ENCODE measurements at regions not wholly inside any gene's neighbourhood (a gene's known extent, or its start where the extent isn't known, plus 50 kb on each side); places are given as distances from the start of the nearest gene placed in this dataset.

DNA sequence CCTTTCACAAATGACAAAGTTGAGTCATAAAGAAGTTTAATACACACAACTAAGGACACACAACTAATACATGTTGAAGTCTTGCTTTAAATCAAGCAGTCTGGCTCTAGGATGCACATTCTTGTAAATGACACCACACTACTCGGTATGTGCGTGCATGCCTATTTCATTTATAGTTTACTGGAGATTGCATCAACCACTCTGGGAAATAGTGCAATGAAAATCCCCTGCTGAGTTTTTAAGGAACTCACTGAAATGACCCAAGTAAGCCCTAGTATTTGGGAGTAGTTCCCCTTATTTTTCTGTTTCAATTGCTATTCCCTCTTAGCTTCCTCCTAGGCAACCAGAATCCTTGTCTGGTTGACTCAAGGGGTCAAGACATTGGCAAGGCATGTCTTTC lies 160.2 kb upstream of the LARGE1 start:
- no peak overlapping the region for H3K27ac Mint-ChIP-seq
- DNase-seq, result no peak
- H3K27me3 Mint-ChIP-seq, result peaks cover 2% of the 10 kb centered on the region
- no peaks in the 10 kb centered on the region for H3K4me1 Mint-ChIP-seq (ENCODE audit: low read depth)
- no peak overlapping the region for H3K4me3 Mint-ChIP-seq
- peaks cover 2% of the 10 kb centered on the region for H3K9me3 Mint-ChIP-seq
- no peaks in the 10 kb centered on the region for H3K36me3 Mint-ChIP-seq (ENCODE audit: low read depth)

DNA sequence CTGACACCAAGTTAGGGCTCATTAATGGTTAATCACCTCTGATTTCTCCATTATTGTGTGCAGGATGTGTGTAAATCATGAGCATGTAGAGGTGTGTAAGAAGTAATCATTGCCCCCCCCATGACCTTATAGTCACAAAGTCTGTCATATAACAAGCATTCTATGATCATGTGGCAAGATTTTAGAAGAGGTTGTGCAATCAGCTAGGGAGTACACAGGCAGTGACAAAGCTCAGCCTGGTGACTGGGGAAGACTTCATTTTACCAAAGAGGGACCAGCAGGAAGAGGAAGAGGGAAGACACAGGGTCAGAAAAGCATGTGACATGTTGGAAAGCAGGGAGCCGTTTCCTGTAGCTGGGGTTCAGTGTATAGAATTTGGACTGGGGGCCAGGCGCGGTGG lies 176.5 kb upstream of the LARGE1 start:
- Mint-ChIP-seq H3K4me1 (ENCODE audit: low read depth) (no peaks in the 10 kb centered on the region), H3K9me3 (peaks cover 15% of the 10 kb centered on the region)

GRCh38 chr22:34099278-34099677 lies 179.0 kb upstream of the LARGE1 start:
- Mint-ChIP-seq H3K4me3 (no peak overlapping the region), H3K9me3 (peaks cover 14% of the 10 kb centered on the region), H3K4me1 (ENCODE audit: low read depth) (no peaks in the 10 kb centered on the region), H3K27me3 (no peaks in the 10 kb centered on the region), H3K36me3 (ENCODE audit: low read depth) (no peaks in the 10 kb centered on the region), H3K27ac (no peak overlapping the region)
- no peak for DNase-seq

More for the DNA sequence above, 176.5 kb upstream of the LARGE1 start:
- Mint-ChIP-seq H3K27me3 (no peaks in the 10 kb centered on the region), H3K27ac (no peak overlapping the region), H3K4me3 (no peak overlapping the region), H3K36me3 (ENCODE audit: low read depth) (no peaks in the 10 kb centered on the region)
- no peak for DNase-seq

DNA sequence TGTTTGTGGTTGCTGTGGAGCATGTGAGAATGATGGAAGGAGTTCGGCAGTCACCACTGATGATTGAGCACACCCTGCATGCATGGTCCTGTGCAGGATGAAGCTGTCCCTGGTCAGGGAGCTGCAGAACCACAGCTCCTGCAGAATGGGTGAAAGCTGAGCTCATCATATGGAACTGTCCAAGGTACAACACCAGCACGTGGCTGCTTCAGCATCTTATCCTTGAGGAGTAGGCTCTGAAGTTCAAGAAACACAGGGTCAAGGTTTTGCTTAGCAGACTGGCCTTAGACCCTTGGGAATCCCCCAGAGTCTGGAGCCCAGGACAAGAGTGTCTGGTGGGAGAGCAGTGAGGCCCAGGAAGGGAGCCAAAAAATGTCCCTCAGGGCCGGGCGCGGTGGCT lies 182.4 kb upstream of the LARGE1 start:
- no peak overlapping the region for H3K4me3 Mint-ChIP-seq
- no peaks in the 10 kb centered on the region for H3K36me3 Mint-ChIP-seq (ENCODE audit: low read depth)
- no peak overlapping the region for H3K27ac Mint-ChIP-seq
- H3K27me3 Mint-ChIP-seq, result no peaks in the 10 kb centered on the region
- H3K9me3 Mint-ChIP-seq, result peaks cover 10% of the 10 kb centered on the region
- H3K4me1 Mint-ChIP-seq (ENCODE audit: low read depth), result no peaks in the 10 kb centered on the region
- DNase-seq, result no peak

GRCh38 chr22:34105461-34106062 lies 185.3 kb upstream of the LARGE1 start:
- H3K4me1 Mint-ChIP-seq (ENCODE audit: low read depth), result no peaks in the 10 kb centered on the region
- no peak for DNase-seq

DNA sequence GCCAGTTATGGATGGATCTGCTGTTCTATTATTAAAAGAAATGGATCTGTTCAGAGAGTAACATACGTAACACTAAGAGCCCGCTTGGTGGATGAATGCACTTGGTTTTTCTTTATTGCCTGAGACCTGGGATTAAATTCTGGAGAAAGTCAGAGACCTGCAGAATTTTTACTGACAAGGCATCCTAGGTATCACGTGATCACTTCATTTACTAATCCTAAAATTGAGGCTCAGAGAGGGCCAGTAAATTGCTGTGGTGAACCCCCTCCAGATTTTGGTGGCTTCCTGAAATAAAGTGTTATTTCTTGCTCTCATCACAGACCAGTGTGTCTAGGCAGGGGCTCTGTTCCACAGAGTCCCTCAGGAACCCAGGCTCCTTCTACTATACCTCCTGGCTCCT lies 187.9 kb upstream of the LARGE1 start:
- Mint-ChIP-seq H3K4me1 (ENCODE audit: low read depth) (no peaks in the 10 kb centered on the region), H3K9me3 (no peaks in the 10 kb centered on the region), H3K27me3 (no peaks in the 10 kb centered on the region), H3K27ac (no peak overlapping the region), H3K4me3 (no peak overlapping the region), H3K36me3 (ENCODE audit: low read depth) (no peaks in the 10 kb centered on the region)
- DNase-seq, result no peak

More at GRCh38 chr22:34105461-34106062, 185.3 kb upstream of the LARGE1 start:
- H3K4me3 Mint-ChIP-seq, result no peak overlapping the region
- no peaks in the 10 kb centered on the region for H3K27me3 Mint-ChIP-seq
- peaks cover 4% of the 10 kb centered on the region for H3K9me3 Mint-ChIP-seq
- H3K36me3 Mint-ChIP-seq (ENCODE audit: low read depth), result no peaks in the 10 kb centered on the region
- no peak overlapping the region for H3K27ac Mint-ChIP-seq

DNA sequence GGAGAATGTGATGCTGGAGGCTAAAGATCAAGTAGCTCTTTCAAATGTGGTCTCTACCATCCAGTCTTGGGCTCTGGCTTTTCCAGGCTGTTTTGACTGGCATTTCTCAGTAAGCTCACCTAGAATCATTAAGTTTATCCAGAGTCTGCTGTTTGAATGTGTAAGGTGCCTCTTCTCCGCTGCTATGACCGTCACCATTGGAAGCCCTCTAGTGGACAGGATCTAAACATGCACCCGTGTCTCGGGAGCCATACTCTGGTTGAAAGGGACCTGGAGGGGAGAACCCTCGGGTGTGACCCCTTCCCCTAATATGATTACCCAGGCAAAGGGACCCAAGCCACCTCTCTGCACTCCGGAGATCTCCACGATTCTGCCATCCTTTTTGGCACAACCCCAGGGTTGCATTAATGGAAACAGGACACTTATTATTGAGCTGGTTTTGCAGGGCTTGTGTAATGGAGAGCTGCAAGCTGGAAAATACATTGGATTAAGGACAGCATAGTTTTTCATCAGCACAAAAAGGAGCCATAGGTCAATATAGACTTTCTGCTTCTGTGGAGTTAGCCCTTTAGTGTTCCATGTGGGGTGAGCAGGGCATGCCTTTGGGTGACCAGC lies 191.0 kb upstream of the LARGE1 start:
- Mint-ChIP-seq H3K4me1 (ENCODE audit: low read depth) (no peaks in the 10 kb centered on the region), H3K27me3 (no peaks in the 10 kb centered on the region), H3K4me3 (no peak overlapping the region), H3K27ac (no peak overlapping the region), H3K9me3 (no peaks in the 10 kb centered on the region), H3K36me3 (ENCODE audit: low read depth) (no peaks in the 10 kb centered on the region)
- DNase-seq, result no peak

DNA sequence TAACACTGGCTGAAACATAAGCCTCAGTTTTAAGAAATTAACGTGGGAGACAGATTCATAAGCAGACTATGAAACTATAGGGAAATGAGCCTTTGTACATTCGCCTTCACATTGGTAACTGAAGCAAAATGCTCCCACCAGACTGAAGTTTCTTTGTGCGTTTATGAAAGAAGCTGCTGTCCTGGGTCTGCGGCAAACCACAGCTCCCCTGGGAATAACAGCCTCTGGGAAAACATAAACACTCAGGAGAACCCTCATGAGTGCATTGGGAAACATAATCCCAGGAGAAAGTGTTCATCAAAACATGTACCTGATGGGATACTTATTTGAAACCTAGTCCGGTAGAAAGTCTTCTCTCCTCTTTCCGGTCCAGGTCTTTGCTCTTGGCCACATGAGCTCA lies 193.1 kb upstream of the LARGE1 start:
- Mint-ChIP-seq H3K4me1 (ENCODE audit: low read depth) (no peaks in the 10 kb centered on the region), H3K36me3 (ENCODE audit: low read depth) (no peaks in the 10 kb centered on the region), H3K27ac (no peak overlapping the region), H3K27me3 (no peaks in the 10 kb centered on the region), H3K9me3 (peaks cover 4% of the 10 kb centered on the region), H3K4me3 (no peak overlapping the region)
- no peak for DNase-seq

DNA sequence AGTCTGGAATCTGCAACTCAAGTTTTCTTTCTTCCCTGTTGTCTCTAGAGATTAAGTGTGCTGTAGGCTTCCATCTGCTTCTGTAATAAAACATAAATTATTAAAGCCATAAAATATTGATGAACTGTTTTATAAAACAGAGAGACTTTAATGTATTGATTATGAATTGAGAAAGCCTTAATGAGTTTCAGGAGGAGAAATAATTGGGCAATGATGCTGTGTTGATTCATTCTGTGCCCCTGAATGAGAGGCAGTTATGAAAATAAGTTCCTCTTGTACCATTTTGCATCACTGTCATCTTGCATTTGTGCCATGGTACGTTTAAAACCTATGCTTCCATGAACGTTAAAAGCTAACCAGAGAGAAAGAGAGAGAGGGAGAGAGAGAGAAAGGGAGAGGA lies 194.1 kb upstream of the LARGE1 start:
- H3K27me3 Mint-ChIP-seq, result no peaks in the 10 kb centered on the region
- no peaks in the 10 kb centered on the region for H3K36me3 Mint-ChIP-seq (ENCODE audit: low read depth)
- no peak for DNase-seq
- H3K4me1 Mint-ChIP-seq (ENCODE audit: low read depth), result no peaks in the 10 kb centered on the region
- peaks cover 4% of the 10 kb centered on the region for H3K9me3 Mint-ChIP-seq
- no peak overlapping the region for H3K27ac Mint-ChIP-seq
- no peak overlapping the region for H3K4me3 Mint-ChIP-seq

DNA sequence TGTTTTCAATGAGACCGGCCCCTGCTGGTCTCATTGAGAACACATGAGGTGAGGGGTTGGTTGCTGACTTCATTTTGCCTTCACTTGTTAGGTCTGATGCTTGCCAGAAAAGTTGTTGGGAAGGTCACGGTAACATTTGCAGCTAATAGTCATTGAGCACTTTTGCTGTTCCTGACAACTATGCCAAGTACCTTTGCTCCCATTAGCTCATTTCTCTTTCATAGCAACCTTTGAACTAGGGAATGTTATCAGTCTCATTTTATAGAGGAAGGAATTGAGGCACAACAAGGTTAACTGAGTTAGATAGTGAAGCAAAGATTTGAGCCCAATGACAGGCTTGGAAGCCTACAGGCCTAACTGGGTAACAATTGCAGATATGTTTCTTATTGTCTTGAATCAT lies 195.4 kb upstream of the LARGE1 start:
- Mint-ChIP-seq H3K4me1 (ENCODE audit: low read depth) (no peaks in the 10 kb centered on the region), H3K36me3 (ENCODE audit: low read depth) (no peaks in the 10 kb centered on the region), H3K9me3 (peaks cover 4% of the 10 kb centered on the region), H3K4me3 (no peak overlapping the region), H3K27ac (no peak overlapping the region), H3K27me3 (no peaks in the 10 kb centered on the region)
- DNase-seq, result no peak

DNA sequence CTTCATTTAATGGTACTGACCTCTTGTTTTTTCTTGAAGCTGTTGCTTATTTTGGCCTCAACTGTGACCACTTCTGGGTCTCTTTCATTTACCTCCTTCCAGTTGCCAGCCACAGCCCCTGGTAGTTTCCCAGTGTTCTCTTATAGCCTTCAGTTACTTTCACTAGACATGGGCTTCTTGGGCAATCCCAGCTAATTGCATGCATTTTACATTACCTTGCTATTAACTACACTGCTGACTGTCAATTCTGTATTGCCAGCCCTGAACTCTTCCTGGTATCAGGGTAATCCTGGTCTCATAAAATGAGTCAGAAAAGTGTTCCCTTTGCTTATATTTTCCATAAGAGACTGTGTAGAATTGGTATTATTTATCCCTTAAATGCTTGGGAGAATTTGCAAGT lies 195.8 kb upstream of the LARGE1 start:
- no peak for DNase-seq
- Mint-ChIP-seq H3K36me3 (ENCODE audit: low read depth) (no peaks in the 10 kb centered on the region), H3K27ac (no peak overlapping the region), H3K4me3 (no peak overlapping the region), H3K27me3 (no peaks in the 10 kb centered on the region), H3K9me3 (peaks cover 4% of the 10 kb centered on the region), H3K4me1 (ENCODE audit: low read depth) (no peaks in the 10 kb centered on the region)

DNA sequence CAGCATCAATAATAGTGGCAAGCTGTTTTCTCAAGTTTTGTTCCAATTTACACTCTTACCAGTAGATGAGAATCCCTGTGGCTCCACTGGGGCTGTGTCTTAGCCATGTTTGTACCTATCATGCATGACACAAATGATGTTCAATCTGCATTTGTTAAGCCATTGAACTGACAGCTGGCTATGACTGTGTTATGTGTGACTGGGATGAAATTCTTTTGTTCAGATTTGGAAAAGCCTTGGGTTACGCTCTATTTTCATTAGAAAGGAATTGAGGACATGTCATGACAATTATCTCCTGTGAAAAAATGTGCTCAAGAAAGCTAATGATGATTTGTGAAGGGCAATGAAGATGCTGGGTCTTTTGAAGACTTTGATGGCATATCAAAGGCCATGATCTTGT lies 201.8 kb upstream of the LARGE1 start:
- Mint-ChIP-seq H3K4me1 (ENCODE audit: low read depth) (no peaks in the 10 kb centered on the region), H3K27ac (no peak overlapping the region), H3K27me3 (peaks cover 3% of the 10 kb centered on the region), H3K9me3 (peaks cover 4% of the 10 kb centered on the region), H3K36me3 (ENCODE audit: low read depth) (no peaks in the 10 kb centered on the region), H3K4me3 (no peak overlapping the region)
- DNase-seq, result no peak

DNA sequence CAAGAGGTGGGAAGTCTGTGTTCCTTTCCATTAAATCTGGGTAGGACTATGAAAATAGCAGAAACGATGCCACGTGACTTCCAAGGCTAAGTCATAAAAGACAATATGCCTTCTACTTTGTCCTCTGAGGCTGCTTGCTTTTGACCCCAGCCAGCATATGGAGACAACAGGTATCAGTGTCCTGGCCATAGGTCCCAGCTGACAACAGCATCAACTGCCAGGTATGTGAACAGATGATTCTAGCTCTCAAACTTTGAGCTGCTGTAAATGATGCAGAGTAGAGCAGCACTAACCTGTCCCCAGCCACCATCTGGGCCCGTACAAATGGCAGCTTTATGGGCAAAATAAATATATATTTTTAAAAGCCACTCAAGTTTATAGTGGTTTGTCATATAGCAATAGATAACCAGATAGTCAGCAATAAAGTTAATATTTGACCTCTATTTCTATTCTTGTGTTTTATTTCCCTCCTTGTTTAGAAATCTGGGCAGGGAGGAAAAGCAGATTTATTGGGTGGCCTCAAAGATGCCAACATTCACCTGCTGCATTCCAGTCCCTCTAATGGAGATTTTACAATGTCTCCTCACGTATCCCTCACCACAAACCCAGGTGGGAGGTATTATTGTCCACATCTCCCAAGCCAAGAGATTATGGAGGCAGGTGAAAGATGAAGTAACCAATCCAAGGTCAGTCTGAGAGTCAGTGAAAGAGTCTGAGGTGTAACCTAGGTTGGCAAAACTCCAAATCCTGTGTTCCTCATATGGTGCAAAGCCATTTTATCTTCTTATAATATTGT lies 209.6 kb upstream of the LARGE1 start:
- Mint-ChIP-seq H3K9me3 (no peaks in the 10 kb centered on the region), H3K36me3 (ENCODE audit: low read depth) (no peaks in the 10 kb centered on the region), H3K4me3 (no peak overlapping the region), H3K4me1 (ENCODE audit: low read depth) (no peaks in the 10 kb centered on the region), H3K27me3 (peaks cover 3% of the 10 kb centered on the region), H3K27ac (no peak overlapping the region)
- DNase-seq, result no peak

DNA sequence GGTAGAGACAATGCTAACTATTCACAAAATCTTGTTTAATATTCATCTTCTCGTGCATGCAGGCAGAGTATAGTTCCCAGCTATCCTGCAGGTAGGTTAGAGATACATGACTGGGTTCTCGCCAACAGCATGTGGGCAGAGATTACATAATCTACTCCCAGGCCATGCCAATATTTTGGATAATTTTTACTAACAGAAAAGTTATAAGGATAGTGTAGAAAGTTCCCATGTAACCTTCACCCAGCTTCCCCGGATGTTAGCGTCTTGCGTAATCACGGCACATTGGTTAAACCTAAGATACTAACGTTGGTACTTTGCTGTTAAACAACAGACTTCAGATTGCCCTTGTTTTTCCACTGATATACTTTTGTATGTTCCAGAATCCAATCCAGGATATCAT lies 215.5 kb upstream of the LARGE1 start:
- Mint-ChIP-seq H3K36me3 (ENCODE audit: low read depth) (no peaks in the 10 kb centered on the region), H3K9me3 (no peaks in the 10 kb centered on the region), H3K4me3 (no peak overlapping the region), H3K4me1 (ENCODE audit: low read depth) (no peaks in the 10 kb centered on the region), H3K27me3 (no peaks in the 10 kb centered on the region), H3K27ac (no peak overlapping the region)
- no peak for DNase-seq

DNA sequence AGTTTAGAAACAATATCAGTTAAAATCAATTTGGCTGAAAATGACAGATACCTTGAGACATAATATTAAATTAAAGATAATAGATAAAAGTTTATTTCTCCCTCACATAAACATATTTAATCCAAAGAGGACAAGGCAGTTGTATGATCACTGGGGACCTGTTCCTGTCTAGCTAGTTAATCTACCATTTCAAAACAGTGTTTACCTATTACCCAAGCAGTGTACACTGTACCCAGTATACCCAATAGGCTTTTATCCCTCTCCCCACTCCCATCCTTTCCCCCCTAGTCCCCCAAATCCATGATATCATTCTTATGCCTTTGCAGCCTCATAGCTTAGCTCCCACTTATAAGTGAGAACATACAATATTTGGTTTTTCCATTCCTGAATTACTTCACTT lies 229.7 kb upstream of the LARGE1 start:
- no peak for DNase-seq
- H3K27ac Mint-ChIP-seq, result no peak overlapping the region
- peaks cover 16% of the 10 kb centered on the region for H3K9me3 Mint-ChIP-seq
- H3K36me3 Mint-ChIP-seq (ENCODE audit: low read depth), result no peaks in the 10 kb centered on the region
- H3K4me3 Mint-ChIP-seq, result no peak overlapping the region
- H3K27me3 Mint-ChIP-seq, result no peaks in the 10 kb centered on the region
- no peaks in the 10 kb centered on the region for H3K4me1 Mint-ChIP-seq (ENCODE audit: low read depth)

All from activated T-cell treated with anti-CD3 and anti-CD28 coated beads, Interleukin-2, amount 50 U/mL, for 24 hours (primary cell).